HG02981 (cell line): ENCODE measurements at regions not wholly inside any gene's neighbourhood (a gene's known extent, or its start where the extent isn't known, plus 50 kb on each side); places are given as distances from the start of the nearest gene placed in this dataset.
"Not testable (repeated sequence)": the region's sequence is repeated elsewhere in the genome, so short reads cannot be mapped to it uniquely, and the experiment has no call there.

ENCODE experiments used
- ATAC-seq: cut with Tn5 transposase; IDR thresholded peaks from one replicate; pipeline ENCODE4 v1.9.1; 2021; ENCODE audit warnings: mild to moderate bottlenecking, moderate library complexity; ENCODE audit not compliant: unreplicated experiment

DNA sequence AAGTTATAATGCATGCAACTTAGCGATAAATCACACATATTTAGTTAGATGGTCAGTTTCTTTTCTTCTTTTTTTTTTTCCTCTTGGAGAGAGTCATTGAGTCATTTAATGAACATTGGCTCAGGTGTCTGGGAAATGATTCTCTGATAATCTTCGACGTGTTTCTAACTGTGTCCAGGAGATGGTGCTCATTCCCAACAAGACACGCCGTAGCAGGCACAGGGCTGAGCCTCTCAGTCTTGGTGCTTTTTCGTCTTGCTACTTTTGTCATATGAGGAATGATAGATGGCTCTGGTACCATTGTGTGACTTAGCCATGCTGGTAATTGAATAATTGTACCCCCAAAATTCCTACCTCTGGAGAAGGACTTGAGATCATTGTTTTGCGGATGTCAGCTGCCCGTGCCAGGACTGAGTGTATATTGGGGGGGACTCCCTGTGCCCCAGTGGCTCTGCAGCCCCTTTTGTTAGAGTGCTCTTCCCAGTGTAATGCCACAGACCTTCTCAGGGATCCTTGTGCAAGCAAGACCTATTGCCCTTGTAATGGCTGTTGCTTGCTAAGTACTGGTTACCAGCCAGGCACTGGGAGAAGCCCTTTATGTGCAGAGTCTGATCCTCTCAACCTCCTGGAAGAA lies 107.6 kb upstream of the CYRIA start:
- ATAC-seq = peak; percentile 76

DNA sequence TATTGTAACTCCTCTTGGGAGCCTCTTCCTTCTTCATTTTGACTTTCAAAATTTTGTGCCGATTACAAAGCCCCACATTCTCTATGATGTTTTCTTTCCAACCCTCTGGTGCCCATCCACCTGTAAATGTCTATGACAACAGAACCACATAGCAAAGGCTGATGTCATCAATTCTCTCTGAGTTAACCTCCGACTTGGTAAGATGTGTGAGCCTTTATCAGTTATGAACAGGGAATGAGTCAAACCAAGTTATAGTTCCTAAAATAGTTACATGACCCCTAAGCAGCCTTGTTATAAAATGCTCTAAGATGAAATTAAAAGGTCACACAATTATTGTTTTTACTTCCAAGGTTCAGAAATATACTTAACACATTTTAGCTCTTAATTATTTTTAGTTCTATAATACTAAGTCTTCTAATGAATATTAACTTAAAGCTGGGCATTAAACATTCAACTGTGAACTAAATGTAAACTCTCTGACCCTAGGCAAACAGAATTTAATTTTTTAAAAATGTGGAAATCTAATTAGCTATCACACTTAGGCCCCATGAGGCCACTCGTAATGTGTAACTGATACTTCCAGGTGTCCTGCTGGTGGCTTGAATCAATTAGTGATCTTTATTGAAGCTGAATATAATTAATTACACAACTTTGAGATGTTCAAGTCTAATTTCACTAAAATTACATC lies 102.3 kb upstream of the CYRIA start:
- ATAC-seq = no peak

- ATAC-seq = no peak
Observed at GRCh38 chr2:16765356-16765755, 99.7 kb upstream of the CYRIA start.

GRCh38 chr2:16764487-16764886 lies 98.9 kb upstream of the CYRIA start:
- ATAC-seq = no peak

DNA sequence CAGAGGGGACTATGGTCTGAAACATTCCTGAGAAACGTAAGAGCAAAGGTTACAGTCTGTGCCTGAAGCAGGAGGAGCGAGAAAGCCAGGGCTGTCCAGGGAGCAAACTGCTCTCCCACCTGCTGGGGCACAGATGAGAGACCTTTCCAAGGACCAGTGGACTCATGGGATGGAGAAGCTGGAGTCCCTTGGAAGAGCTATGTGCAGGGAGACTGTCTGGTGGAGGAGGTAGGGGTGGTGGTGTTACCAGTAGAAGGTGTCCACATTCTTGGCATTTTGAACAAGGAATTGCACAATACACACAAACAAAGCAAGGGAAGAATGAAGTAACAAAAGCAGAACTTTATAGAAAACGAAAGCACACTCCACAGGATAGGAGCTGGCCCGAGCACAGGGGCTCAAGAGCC lies 97.9 kb upstream of the CYRIA start:
- ATAC-seq = no peak

- ATAC-seq = no peak
Observed at GRCh38 chr2:16763056-16763455, 97.4 kb upstream of the CYRIA start.

GRCh38 chr2:16760426-16760825 lies 94.8 kb upstream of the CYRIA start:
- ATAC-seq = no peak

- peak; percentile 92 for ATAC-seq
Observed at GRCh38 chr2:16756831-16757644, 91.4 kb upstream of the CYRIA start.

- no peak for ATAC-seq
Observed at GRCh38 chr2:16755442-16755841, 89.8 kb upstream of the CYRIA start.

DNA sequence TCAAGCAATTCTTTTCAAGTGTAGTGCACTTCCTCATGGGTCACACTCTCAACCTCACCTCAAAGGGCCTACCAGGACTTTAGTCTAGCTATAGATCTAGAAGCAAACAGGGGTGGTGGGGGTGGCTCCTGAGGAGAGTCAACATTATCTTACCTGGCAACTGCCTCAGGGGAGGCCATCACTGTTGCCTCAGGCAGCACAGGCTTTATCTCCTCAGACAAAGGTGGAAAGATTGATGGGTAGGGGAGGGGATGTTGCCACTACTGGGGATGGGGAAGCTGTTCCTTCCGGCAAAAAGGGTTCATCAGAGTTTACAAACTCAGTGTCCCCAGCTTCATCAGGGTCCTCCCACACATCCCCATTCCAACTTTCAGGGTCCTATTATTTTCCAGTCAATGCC lies 87.4 kb upstream of the CYRIA start:
- ATAC-seq = not testable (repeated sequence)

DNA sequence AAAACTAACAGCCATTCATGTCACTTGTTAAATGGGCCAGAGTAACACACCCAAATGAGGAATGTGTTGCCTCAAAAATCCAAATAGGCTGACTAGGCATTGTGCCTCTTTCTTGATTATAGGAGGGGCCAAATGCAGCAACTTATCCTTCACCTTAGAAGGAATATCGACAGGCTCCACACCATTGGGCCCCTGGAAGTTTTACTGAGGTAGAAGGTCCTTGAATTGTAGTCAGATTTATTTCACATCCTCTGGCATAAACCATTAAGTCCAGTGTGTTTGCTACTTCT lies 85.2 kb upstream of the CYRIA start:
- ATAC-seq = not testable (repeated sequence)

DNA sequence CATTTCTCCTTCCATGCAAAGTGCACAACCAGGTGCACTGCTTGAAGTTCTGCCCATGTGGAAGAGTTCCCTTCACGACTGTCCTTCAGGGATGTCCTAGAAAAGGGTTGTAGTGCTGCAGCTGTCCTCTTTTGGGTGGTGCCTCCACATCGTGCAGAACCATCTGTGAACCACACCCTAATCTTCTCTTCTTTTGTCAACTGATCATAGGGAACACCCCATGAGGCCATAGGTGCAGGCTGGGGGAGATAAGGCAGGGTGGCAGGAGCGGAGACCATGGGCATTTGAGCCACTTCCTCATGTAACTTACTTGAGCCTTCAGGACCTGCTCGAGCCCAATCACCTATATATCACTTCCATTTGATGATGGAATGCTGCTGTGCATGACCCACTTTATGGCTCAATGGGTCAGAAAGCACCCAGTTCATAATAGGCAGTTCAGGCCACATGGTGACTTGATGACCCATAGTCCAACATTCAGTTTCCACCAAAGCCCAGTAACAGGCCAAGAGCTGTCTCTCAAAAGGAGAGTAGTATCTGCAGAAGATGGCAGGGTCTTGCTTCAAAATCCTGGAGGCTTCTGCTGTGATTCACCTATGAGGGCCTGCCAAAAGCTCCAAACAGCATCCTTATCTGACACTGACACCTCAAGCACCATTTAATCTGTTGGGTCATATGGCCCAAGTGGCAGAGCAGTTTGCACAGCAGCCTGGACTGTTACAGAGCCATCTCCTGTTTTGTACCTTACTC lies 84.7 kb upstream of the CYRIA start:
- ATAC-seq = no peak

- not testable (repeated sequence) for ATAC-seq
Observed at GRCh38 chr2:16748511-16749266, 83.1 kb upstream of the CYRIA start.

DNA sequence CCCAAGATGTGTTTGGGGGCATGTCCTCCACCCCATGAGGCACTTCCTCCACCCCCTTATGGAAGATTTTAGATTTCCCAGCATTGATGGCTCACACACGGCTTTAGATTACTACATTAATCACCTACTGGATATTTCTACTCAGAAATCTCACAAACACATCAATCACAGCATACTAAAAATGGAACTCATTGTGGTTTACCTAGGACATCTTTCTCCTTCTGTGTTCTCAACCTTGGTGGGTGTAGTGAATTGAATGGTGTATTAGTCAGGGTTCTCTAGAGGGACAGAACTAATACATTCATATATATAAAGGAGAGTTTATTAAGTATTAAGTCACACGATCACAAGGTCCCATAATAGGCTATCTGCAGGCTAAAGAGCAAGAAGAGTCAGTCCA lies 82.1 kb upstream of the CYRIA start:
- no peak for ATAC-seq

DNA sequence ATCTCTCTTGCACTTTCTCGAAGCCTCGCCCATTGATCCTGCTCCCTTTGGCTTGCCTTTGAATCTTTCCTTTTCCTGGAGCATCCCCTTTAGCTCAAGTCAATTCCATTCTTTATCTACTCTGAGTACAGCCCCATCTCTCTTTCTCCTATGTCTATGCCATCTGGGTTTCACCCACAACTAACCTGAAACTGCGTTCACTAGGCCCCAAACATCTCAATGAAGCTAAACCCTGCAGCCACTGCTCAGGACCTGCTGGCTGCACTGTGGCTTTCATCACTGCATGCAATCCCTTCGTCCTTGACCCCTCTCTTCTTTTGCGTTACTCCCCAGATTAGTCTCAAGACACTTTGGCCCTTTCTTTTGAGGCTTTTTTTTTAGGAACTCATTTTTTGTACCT lies 81.6 kb upstream of the CYRIA start:
- no peak for ATAC-seq

DNA sequence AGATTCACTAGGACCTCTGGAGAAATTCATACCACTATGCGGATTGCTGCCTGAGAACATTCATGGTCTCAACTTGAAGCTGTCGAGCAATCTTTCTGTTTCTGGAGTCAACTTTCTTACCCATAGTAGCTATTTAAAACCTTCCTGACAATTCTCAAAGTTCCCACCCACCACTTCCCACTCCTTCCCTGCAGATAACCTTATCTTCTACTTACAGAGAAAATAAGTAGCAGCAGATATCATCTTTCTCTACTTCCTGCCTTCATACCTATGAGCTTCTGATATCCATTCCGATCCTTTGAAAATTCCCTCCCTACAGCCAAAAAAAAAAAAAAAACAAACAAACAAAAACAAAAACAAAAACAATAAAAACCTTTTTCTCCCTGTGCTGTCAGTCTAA lies 81.2 kb upstream of the CYRIA start:
- no peak for ATAC-seq

DNA sequence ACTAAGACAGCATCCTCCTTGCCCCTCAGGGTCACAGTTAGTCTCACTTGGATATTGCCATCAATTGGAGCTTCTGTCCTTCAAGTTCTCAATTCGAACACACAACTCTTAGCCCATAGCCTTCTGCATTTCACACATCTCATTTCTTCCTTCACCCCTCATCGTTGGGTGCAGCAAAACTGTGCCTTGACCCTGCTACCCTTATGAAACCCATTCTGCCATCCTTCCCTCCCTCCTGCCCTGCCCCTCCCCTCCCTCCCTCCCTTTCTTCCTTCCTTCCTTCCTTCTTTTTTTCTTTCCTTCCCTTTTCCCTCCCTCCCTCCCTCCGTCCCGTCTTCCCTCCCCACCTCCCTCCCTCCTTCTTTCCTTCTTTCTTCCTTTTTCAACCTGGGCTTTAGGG lies 80.7 kb upstream of the CYRIA start:
- no peak for ATAC-seq

GRCh38 chr2:16745466-16745865 lies 79.8 kb upstream of the CYRIA start:
- ATAC-seq = no peak

DNA sequence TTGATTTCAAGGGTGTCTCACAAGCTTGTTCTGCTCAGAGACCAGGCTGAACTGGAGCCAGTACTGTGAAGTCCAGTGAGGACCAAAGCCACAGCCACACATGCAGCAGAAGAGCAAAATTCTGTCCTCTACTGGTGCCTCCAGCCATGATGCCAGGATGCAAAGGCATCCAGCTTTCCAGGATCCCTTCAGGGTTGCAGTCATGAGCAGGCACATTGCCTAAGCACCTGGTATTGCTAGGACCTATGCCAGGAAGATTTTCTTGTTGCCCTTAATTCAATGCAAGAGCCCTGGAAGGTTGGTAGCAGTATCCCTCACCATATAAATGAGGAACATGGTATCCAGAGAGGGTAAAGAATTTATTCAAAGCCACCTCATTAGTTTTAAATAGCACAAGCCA lies 78.9 kb upstream of the CYRIA start:
- ATAC-seq = no peak

- no peak for ATAC-seq
Observed at GRCh38 chr2:16742026-16742425, 76.4 kb upstream of the CYRIA start.

- ATAC-seq = no peak
Observed at GRCh38 chr2:16741498-16741897, 75.9 kb upstream of the CYRIA start.
